HL-60 (cell line): ENCODE measurements at regions not wholly inside any gene's neighbourhood (a gene's known extent, or its start where the extent isn't known, plus 50 kb on each side); places are given as distances from the start of the nearest gene placed in this dataset.
A peak's percentile ranks its signal among the peaks of the same experiment; 100 is the strongest.

Experiments used
- DNase-seq, 2 experiments: peaks; one replicate each; pipeline ENCODE4 v3.0.0-alpha.2; 2010 to 2020; ENCODE audit warnings: low read depth in 1 of 2, low spot score in 1 of 2
- H3K27ac ChIP-seq: fragments of 250-450 bp; sonication (Bioruptor Pico); replicated peaks from 2 replicates; pipeline ENCODE4 v1.5.1; 2020; ENCODE audit warnings: mild to moderate bottlenecking, moderate library complexity
- H3K27me3 ChIP-seq: fragments of 250-450 bp; sonication (Bioruptor Pico); 2 replicates; pipeline ENCODE4 v1.5.1; 2021; ENCODE audit warnings: mild to moderate bottlenecking, moderate library complexity; ENCODE audit not compliant: insufficient read depth, poor library complexity, severe bottlenecking
- H3K4me3 ChIP-seq: replicated peaks from 2 replicates; pipeline ENCODE4 v1.5.1; 2011; ENCODE audit warnings: mild to moderate bottlenecking, control low read depth, low read length; ENCODE audit not compliant: insufficient read depth
- CTCF ChIP-seq: IDR thresholded peaks from one replicate; pipeline ENCODE4 v1.5.1; 2011; ENCODE audit warnings: low read length, control low read depth, inconsistent platforms; ENCODE audit not compliant: insufficient read depth
- GABPA ChIP-seq: IDR thresholded peaks from 2 replicates; pipeline ENCODE4 v1.6.1; 2012; ENCODE audit warnings: low read depth
- POLR2AphosphoS5 ChIP-seq: IDR thresholded peaks from 2 replicates; pipeline ENCODE4 v1.6.1; 2012; ENCODE audit warnings: low read depth
- REST ChIP-seq: IDR thresholded peaks from 2 replicates; pipeline ENCODE4 v1.6.1; 2012; ENCODE audit warnings: low read depth; ENCODE audit not compliant: insufficient replicate concordance
- SPI1 ChIP-seq: IDR thresholded peaks from 2 replicates; pipeline ENCODE4 v1.6.1; 2012; ENCODE audit warnings: low read depth, mild to moderate bottlenecking, borderline replicate concordance

GRCh38 chrX:43522582-43522981 lies 133.5 kb upstream of the MAOA start:
- TF ChIP-seq CTCF = no peak
- TF ChIP-seq SPI1 = no peak
- TF ChIP-seq POLR2AphosphoS5 = no peak
- no peak for TF ChIP-seq REST
- TF ChIP-seq GABPA = no peak
- Histone ChIP-seq H3K4me3 (no peak overlapping the region), H3K27ac (no peak overlapping the region), H3K27me3 (no peaks in the 10 kb centered on the region)
- DNase-seq = no peak

GRCh38 chrX:43525901-43526610 lies 130.0 kb upstream of the MAOA start:
- Histone ChIP-seq H3K27me3 (no peaks in the 10 kb centered on the region), H3K4me3 (no peak overlapping the region), H3K27ac (no peak overlapping the region)
- TF ChIP-seq CTCF = no peak
- TF ChIP-seq SPI1 = peak; percentile 54; the same call in 1 of the 2 replicates
- DNase-seq = peak in 1 of 2 experiments; percentile 52

GRCh38 chrX:43526878-43527277 lies 129.2 kb upstream of the MAOA start:
- no peak for TF ChIP-seq CTCF
- peak; percentile 77 for TF ChIP-seq REST
- Histone ChIP-seq H3K27me3 (no peaks in the 10 kb centered on the region), H3K4me3 (no peak overlapping the region), H3K27ac (no peak overlapping the region)
- no peak for DNase-seq

GRCh38 chrX:43527801-43528200 lies 128.3 kb upstream of the MAOA start:
- Histone ChIP-seq H3K27ac (no peak overlapping the region), H3K27me3 (no peaks in the 10 kb centered on the region), H3K4me3 (no peak overlapping the region)
- no peak for DNase-seq
- TF ChIP-seq CTCF (no peak), GABPA (no peak), SPI1 (no peak), REST (no peak), POLR2AphosphoS5 (no peak)
